ENCODE measurements at regions not wholly inside any gene's neighbourhood (a gene's known extent, or its start where the extent isn't known, plus 50 kb on each side); places are given as distances from the start of the nearest gene placed in this dataset.

GRCh38 chr10:131438665-131439064, 127.1 kb upstream of the TCERG1L start:
- TF ChIP-seq POLR2A (IDR thresholded peaks at IDR 0.05) (no peak), CTCF (IDR thresholded peaks at IDR 0.05) (no peak)
- Histone ChIP-seq H3K4me3 (no peak overlapping the region), H3K9me3 (no peaks in the 10 kb centered on the region)

GRCh38 chr10:131439705-131440104, 128.2 kb upstream of the TCERG1L start:
- intact Hi-C loops (cut with DNase I; ENCODE audit: low total_unique reads), result no loop called here
- no peaks in the 10 kb centered on the region for H3K36me3 ChIP-seq
- no peaks in the 10 kb centered on the region for H3K27me3 ChIP-seq
- H3K9me3 ChIP-seq, result no peaks in the 10 kb centered on the region
- H3K4me3 ChIP-seq, result no peak overlapping the region
- H3K4me1 ChIP-seq, result peaks cover 0 to 5% of the 10 kb centered on the region in 2 donors
- no peak for DNase-seq
- TF ChIP-seq POLR2A (IDR thresholded peaks at IDR 0.05) (no peak), CTCF (IDR thresholded peaks at IDR 0.05) (no peak)
- no peak overlapping the region for H3K27ac ChIP-seq

More at GRCh38 chr10:131438665-131439064, 127.1 kb upstream of the TCERG1L start:
- no peaks in the 10 kb centered on the region for H3K36me3 ChIP-seq
- no peak for DNase-seq
- intact Hi-C loops (cut with DNase I; ENCODE audit: low total_unique reads), result no loop called here
- peaks cover 0 to 5% of the 10 kb centered on the region in 2 donors for H3K4me1 ChIP-seq
- no peaks in the 10 kb centered on the region for H3K27me3 ChIP-seq
- no peak overlapping the region for H3K27ac ChIP-seq

- DNase-seq, result no peak
- Histone ChIP-seq H3K36me3 (no peaks in the 10 kb centered on the region), H3K27me3 (no peaks in the 10 kb centered on the region), H3K4me3 (no peak overlapping the region), H3K4me1 (peaks cover 0 to 5% of the 10 kb centered on the region in 2 donors), H3K9me3 (no peaks in the 10 kb centered on the region), H3K27ac (no peak overlapping the region)
- intact Hi-C loops (cut with DNase I; ENCODE audit: low total_unique reads), result no loop called here
- TF ChIP-seq POLR2A (IDR thresholded peaks at IDR 0.05) (no peak), CTCF (IDR thresholded peaks at IDR 0.05) (no peak)
Measured at GRCh38 chr10:131440405-131441360, 129.2 kb upstream of the TCERG1L start.

GRCh38 chr10:131442271-131442670, 130.8 kb upstream of the TCERG1L start:
- H3K27me3 ChIP-seq, result no peaks in the 10 kb centered on the region
- intact Hi-C loops (cut with DNase I; ENCODE audit: low total_unique reads), result no loop called here
- no peaks in the 10 kb centered on the region for H3K36me3 ChIP-seq
- H3K4me3 ChIP-seq, result no peak overlapping the region
- TF ChIP-seq POLR2A (IDR thresholded peaks at IDR 0.05), result no peak
- no peak for TF ChIP-seq CTCF (IDR thresholded peaks at IDR 0.05)
- H3K27ac ChIP-seq, result no peak overlapping the region
- no peaks in the 10 kb centered on the region for H3K9me3 ChIP-seq
- no peak for DNase-seq
- H3K4me1 ChIP-seq, result no peaks in the 10 kb centered on the region

GRCh38 chr10:131444286-131444685, 132.8 kb upstream of the TCERG1L start:
- no peak for DNase-seq
- intact Hi-C loops (cut with DNase I; ENCODE audit: low total_unique reads), result no loop called here
- Histone ChIP-seq H3K27me3 (no peaks in the 10 kb centered on the region), H3K36me3 (no peaks in the 10 kb centered on the region), H3K9me3 (no peaks in the 10 kb centered on the region), H3K4me1 (no peaks in the 10 kb centered on the region), H3K27ac (no peak overlapping the region), H3K4me3 (no peak overlapping the region)
- TF ChIP-seq POLR2A (IDR thresholded peaks at IDR 0.05) (no peak), CTCF (IDR thresholded peaks at IDR 0.05) (no peak)

All from uterus (tissue), 3 donors.